ENCODE measurements at regions not wholly inside any gene's neighbourhood (a gene's known extent, or its start where the extent isn't known, plus 50 kb on each side); places are given as distances from the start of the nearest gene placed in this dataset.

DNA sequence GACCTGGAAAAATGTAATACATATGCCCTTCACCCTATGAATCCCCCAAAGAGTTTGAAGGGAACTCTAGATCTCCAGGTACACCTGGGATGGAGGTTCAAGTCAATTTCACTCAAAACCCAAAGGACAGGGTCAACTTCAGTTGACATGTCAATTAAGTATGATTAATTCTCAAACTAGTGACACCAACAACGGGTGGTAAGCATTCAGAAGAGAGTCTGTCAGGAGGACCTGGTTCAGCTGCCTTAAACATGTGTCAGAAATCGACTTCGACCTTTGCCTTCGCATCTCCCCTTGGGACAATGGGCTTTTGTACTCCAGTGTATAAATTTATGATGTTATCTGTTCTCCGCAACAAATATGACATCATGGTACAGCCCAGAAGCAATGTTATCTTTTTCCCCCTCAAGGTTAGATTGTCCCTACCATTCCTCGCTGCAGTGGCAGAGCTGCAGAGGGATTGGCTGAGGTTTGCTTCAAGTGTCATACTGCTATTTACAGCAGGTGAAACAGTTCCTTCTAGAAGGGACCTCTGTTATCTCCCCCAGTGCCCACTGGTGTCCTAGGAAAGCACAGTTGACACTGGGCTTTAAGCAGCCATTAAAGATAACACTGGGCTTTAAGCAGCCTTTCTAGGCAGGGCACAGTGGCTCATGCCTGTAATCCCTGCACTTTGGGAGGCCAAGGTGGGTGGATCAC is 94.7 kb upstream of the SNX9 start:
- TF ChIP-seq, protein P1, sequence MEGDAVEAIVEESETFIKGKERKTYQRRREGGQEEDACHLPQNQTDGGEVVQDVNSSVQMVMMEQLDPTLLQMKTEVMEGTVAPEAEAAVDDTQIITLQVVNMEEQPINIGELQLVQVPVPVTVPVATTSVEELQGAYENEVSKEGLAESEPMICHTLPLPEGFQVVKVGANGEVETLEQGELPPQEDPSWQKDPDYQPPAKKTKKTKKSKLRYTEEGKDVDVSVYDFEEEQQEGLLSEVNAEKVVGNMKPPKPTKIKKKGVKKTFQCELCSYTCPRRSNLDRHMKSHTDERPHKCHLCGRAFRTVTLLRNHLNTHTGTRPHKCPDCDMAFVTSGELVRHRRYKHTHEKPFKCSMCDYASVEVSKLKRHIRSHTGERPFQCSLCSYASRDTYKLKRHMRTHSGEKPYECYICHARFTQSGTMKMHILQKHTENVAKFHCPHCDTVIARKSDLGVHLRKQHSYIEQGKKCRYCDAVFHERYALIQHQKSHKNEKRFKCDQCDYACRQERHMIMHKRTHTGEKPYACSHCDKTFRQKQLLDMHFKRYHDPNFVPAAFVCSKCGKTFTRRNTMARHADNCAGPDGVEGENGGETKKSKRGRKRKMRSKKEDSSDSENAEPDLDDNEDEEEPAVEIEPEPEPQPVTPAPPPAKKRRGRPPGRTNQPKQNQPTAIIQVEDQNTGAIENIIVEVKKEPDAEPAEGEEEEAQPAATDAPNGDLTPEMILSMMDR (IDR thresholded peaks at IDR 0.05), result no peak
- no peak for TF ChIP-seq POLR2A (IDR thresholded peaks at IDR 0.05)
